ENCODE measurements at regions not wholly inside any gene's neighbourhood (a gene's known extent, or its start where the extent isn't known, plus 50 kb on each side); places are given as distances from the start of the nearest gene placed in this dataset.

DNA sequence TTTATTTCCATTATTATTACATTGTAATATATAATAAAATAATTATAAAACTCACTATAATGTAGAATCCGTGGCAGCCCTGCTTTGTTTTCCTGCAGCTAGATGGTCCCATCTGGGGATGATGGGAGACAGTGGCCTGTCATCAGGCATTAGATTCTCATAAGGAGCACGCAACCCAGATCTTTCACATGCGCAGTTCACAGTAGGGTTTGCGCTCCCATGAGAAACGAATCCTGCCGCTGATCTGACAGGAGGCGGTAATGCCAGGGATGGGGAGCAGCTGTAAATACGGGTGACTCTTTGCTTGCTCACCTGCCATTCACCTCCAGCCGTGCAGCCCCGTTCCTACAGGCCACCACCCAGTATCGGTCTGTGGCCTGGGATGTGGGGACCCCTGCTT, 1879.3 kb upstream of the WWC1 start:
- TF ChIP-seq, protein P1, sequence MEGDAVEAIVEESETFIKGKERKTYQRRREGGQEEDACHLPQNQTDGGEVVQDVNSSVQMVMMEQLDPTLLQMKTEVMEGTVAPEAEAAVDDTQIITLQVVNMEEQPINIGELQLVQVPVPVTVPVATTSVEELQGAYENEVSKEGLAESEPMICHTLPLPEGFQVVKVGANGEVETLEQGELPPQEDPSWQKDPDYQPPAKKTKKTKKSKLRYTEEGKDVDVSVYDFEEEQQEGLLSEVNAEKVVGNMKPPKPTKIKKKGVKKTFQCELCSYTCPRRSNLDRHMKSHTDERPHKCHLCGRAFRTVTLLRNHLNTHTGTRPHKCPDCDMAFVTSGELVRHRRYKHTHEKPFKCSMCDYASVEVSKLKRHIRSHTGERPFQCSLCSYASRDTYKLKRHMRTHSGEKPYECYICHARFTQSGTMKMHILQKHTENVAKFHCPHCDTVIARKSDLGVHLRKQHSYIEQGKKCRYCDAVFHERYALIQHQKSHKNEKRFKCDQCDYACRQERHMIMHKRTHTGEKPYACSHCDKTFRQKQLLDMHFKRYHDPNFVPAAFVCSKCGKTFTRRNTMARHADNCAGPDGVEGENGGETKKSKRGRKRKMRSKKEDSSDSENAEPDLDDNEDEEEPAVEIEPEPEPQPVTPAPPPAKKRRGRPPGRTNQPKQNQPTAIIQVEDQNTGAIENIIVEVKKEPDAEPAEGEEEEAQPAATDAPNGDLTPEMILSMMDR (IDR thresholded peaks at IDR 0.05; ENCODE audit: insufficient read depth, low read length, poor library complexity, severe bottlenecking): no peak
- no peak for TF ChIP-seq EZH2phosphoT487 (conservative IDR thresholded peaks at IDR 0.05; ENCODE audit: low read length)

Data from SU-DHL-6 (cell line).